ENCODE measurements at regions not wholly inside any gene's neighbourhood (a gene's known extent, or its start where the extent isn't known, plus 50 kb on each side); places are given as distances from the start of the nearest gene placed in this dataset.

DNA sequence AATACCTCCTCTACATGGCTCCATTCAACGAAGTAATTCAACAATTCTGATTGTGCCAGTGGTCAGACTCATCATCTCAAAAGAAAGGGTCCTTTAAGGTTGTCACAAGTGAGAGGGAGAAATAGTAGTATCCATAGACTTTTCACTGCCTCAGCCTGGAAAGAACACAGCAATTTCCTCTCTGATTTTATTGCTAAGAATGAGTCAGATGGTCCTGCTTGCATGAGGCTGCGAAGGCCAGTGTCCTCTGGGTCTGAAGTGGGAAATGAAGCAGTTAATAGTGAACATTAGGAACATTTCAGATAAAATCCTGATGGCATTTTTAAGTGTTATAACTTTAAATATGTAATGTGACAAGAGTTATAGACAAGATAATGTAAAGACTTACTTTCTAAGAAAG, 979.0 kb downstream of the EFNA5 start:
- TF ChIP-seq, protein P1, sequence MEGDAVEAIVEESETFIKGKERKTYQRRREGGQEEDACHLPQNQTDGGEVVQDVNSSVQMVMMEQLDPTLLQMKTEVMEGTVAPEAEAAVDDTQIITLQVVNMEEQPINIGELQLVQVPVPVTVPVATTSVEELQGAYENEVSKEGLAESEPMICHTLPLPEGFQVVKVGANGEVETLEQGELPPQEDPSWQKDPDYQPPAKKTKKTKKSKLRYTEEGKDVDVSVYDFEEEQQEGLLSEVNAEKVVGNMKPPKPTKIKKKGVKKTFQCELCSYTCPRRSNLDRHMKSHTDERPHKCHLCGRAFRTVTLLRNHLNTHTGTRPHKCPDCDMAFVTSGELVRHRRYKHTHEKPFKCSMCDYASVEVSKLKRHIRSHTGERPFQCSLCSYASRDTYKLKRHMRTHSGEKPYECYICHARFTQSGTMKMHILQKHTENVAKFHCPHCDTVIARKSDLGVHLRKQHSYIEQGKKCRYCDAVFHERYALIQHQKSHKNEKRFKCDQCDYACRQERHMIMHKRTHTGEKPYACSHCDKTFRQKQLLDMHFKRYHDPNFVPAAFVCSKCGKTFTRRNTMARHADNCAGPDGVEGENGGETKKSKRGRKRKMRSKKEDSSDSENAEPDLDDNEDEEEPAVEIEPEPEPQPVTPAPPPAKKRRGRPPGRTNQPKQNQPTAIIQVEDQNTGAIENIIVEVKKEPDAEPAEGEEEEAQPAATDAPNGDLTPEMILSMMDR (IDR thresholded peaks at IDR 0.05): no peak
- TF ChIP-seq POLR2A (IDR thresholded peaks at IDR 0.05): no peak
- TF ChIP-seq EP300 (IDR thresholded peaks at IDR 0.05): no peak
- no peak for TF ChIP-seq POLR2AphosphoS5 (IDR thresholded peaks at IDR 0.05)
